Neural cell (in vitro differentiated cells): ENCODE measurements at regions not wholly inside any gene's neighbourhood (a gene's known extent, or its start where the extent isn't known, plus 50 kb on each side); places are given as distances from the start of the nearest gene placed in this dataset.

Experiments used
- H2AFZ ChIP-seq: fragments of 200-600, 300-800 bp; sonication (generic), shearing (Covaris generic); 2 replicates; pipeline ENCODE4 v1.6.0; 2014; ENCODE audit warnings: low read depth, mild to moderate bottlenecking, antibody characterized with exemption, low read length, moderate library complexity
- H3F3A ChIP-seq: fragments of 200-600 bp; shearing (Covaris generic); 2 replicates; pipeline ENCODE4 v1.6.1; 2016; ENCODE audit warnings: mild to moderate bottlenecking, moderate library complexity, mixed read lengths, antibody characterized with exemption, low read length; ENCODE audit not compliant: insufficient read depth, poor library complexity, severe bottlenecking
- H3K27ac ChIP-seq: fragments of 200-600, 300-800 bp; sonication (generic), shearing (Covaris generic); 2 replicates; pipeline ENCODE4 v1.5.1; 2014; ENCODE audit warnings: mild to moderate bottlenecking, low read length, moderate library complexity
- H3K27me3 ChIP-seq: fragments of 300-800, 200-600 bp; sonication (generic), shearing (Covaris generic); 2 replicates; pipeline ENCODE4 v1.6.0; 2014; ENCODE audit warnings: mild to moderate bottlenecking, low read depth, low read length, moderate library complexity; ENCODE audit not compliant: insufficient read depth
- H3K36me3 ChIP-seq: fragments of 300-800, 200-600 bp; sonication (generic), shearing (Covaris generic); 2 replicates; pipeline ENCODE4 v1.5.1; 2014; ENCODE audit warnings: mild to moderate bottlenecking, antibody characterized with exemption, low read length, moderate library complexity; ENCODE audit not compliant: insufficient read depth
- H3K4me2 ChIP-seq: fragments of 300-800, 200-600 bp; sonication (generic), shearing (Covaris generic); 2 replicates; pipeline ENCODE4 v1.6.0; 2014; ENCODE audit warnings: mild to moderate bottlenecking, low read length
- H3K4me3 ChIP-seq: fragments of 300-800, 200-600 bp; sonication (generic), shearing (Covaris generic); 2 replicates; pipeline ENCODE4 v1.5.1; 2014; ENCODE audit warnings: mild to moderate bottlenecking, low read length, moderate library complexity
- H3K79me2 ChIP-seq: fragments of 200-600 bp; shearing (Covaris generic); replicated peaks from 2 replicates; pipeline ENCODE4 v1.6.0; 2014; ENCODE audit warnings: mild to moderate bottlenecking, low read length, moderate library complexity; ENCODE audit not compliant: insufficient read depth
- H3K9ac ChIP-seq: fragments of 300-800, 200-600 bp; sonication (generic), shearing (Covaris generic); 2 replicates; pipeline ENCODE4 v1.6.1; 2016; ENCODE audit warnings: mild to moderate bottlenecking, low read length, mixed read lengths
- H3K9me2 ChIP-seq: fragments of 200-600 bp; shearing (Covaris generic); 2 replicates; pipeline ENCODE4 v1.6.1; 2016; ENCODE audit warnings: mild to moderate bottlenecking, low read length, mixed read lengths; ENCODE audit not compliant: insufficient read depth
- H3K9me3 ChIP-seq: fragments of 200-600, 300-800 bp; sonication (generic), shearing (Covaris generic); 2 replicates; pipeline ENCODE4 v1.6.1; 2016; ENCODE audit warnings: mild to moderate bottlenecking, mixed run types, low read length, moderate library complexity, mixed read lengths
- H4K20me1 ChIP-seq: fragments of 200-600 bp; shearing (Covaris generic); 2 replicates; pipeline ENCODE4 v1.6.1; 2016; ENCODE audit warnings: mild to moderate bottlenecking, mixed run types; ENCODE audit not compliant: insufficient read depth
- EP300 ChIP-seq: fragments of 450-650 bp; conservative IDR thresholded peaks from 2 replicates; pipeline ENCODE4 v1.6.1; 2014; ENCODE audit warnings: antibody characterized with exemption, mild to moderate bottlenecking, moderate library complexity; ENCODE audit not compliant: poor library complexity, severe bottlenecking
- EZH2 ChIP-seq: fragments of 200-600, 300-800 bp; shearing (Covaris generic), sonication (generic); IDR thresholded peaks from 2 replicates; pipeline ENCODE4 v1.6.1; 2014; ENCODE audit warnings: antibody characterized with exemption, low read length, borderline replicate concordance, mild to moderate bottlenecking; ENCODE audit not compliant: insufficient read depth, poor library complexity, severe bottlenecking
- MXI1 ChIP-seq: fragments of 450-650 bp; conservative IDR thresholded peaks from 2 replicates; pipeline ENCODE4 v1.6.1; 2014; ENCODE audit warnings: antibody characterized with exemption, mild to moderate bottlenecking; ENCODE audit not compliant: poor library complexity, severe bottlenecking
- POLR2AphosphoS5 ChIP-seq: IDR thresholded peaks from 2 replicates; pipeline ENCODE4 v1.6.1; 2012
- RAD21 ChIP-seq: fragments of 450-650 bp; conservative IDR thresholded peaks from 2 replicates; pipeline ENCODE4 v1.6.1; 2014; ENCODE audit warnings: antibody characterized with exemption, mild to moderate bottlenecking, moderate library complexity
- SMC3 ChIP-seq: fragments of 450-650 bp; conservative IDR thresholded peaks from 2 replicates; pipeline ENCODE4 v1.6.1; 2014; ENCODE audit warnings: antibody characterized with exemption, mild to moderate bottlenecking, moderate library complexity; ENCODE audit not compliant: poor library complexity
- TAF1 ChIP-seq: IDR thresholded peaks from 2 replicates; pipeline ENCODE4 v1.6.1; 2012; ENCODE audit warnings: low read depth
- TF ChIP-seq, protein P1 (sequence below): fragments of 450-650 bp; IDR thresholded peaks from 2 replicates; pipeline ENCODE4 v1.5.1; 2014; ENCODE audit warnings: antibody characterized with exemption, mild to moderate bottlenecking, moderate library complexity; ENCODE audit not compliant: poor library complexity, severe bottlenecking
- TF ChIP-seq, protein P2 (sequence below): IDR thresholded peaks from 2 replicates; pipeline ENCODE4 v1.6.1; 2012; ENCODE audit warnings: borderline replicate concordance

DNA sequence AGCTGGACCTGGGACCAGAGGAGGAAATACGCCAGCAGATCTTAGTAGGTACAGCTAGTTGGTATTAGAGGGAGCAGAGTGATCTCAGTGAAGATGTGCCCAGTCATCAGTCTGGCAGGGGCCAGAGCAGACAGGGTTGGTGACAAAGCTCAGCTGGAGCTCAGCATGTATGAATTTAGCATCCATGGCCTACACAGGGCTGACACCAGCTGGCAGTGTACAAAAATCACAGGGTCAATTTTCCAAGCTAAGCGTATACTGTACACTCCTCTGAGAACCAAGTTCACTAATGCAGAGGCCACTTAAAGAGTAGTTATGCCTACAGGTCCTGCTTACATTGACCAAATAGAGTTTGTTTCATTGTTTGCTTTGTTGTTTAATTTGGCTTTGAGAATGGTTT, 146.6 kb downstream of the SLC24A2 start:
- H3K36me3 ChIP-seq: no peaks in the 10 kb centered on the region
- H3K9ac ChIP-seq: no peak overlapping the region
- no peaks in the 10 kb centered on the region for H4K20me1 ChIP-seq
- peaks cover 3% of the 10 kb centered on the region for H3F3A ChIP-seq
- H2AFZ ChIP-seq: no peak overlapping the region
- H3K27me3 ChIP-seq: no peaks in the 10 kb centered on the region
- no peak overlapping the region for H3K4me3 ChIP-seq
- no peak overlapping the region for H3K4me2 ChIP-seq
- no peaks in the 10 kb centered on the region for H3K9me2 ChIP-seq
- H3K79me2 ChIP-seq: no peaks in the 10 kb centered on the region
- H3K27ac ChIP-seq: no peak overlapping the region
- no peak for TF ChIP-seq RAD21
- H3K9me3 ChIP-seq: no peaks in the 10 kb centered on the region

DNA sequence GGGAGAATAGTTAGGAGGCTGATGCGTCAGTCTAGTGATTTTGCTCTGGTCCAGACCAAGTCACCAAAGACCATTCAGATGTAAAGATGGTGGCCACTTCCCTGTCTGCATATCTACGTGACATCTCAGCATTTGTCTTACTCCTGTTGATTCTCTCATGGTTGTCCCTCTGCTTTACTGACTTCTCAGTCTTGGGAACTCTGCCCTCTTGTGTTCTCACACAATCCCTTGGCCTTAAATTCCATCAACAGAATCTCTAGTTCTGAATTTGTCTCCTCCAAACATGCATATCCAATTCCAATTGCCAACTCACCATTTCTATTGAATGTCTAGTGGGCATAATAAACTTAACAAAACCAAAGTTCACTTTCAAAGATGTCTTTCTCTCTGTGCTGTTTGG, 147.8 kb downstream of the SLC24A2 start:
- Histone ChIP-seq H3K36me3 (no peaks in the 10 kb centered on the region), H2AFZ (no peak overlapping the region), H3K27ac (no peak overlapping the region), H3K27me3 (no peaks in the 10 kb centered on the region), H3K9me2 (no peaks in the 10 kb centered on the region), H3F3A (peaks cover 3% of the 10 kb centered on the region), H3K4me3 (no peak overlapping the region), H3K4me2 (no peak overlapping the region), H3K79me2 (no peaks in the 10 kb centered on the region), H3K9me3 (no peaks in the 10 kb centered on the region), H4K20me1 (no peaks in the 10 kb centered on the region), H3K9ac (no peak overlapping the region)
- no peak for TF ChIP-seq SMC3
- TF ChIP-seq, protein P1, sequence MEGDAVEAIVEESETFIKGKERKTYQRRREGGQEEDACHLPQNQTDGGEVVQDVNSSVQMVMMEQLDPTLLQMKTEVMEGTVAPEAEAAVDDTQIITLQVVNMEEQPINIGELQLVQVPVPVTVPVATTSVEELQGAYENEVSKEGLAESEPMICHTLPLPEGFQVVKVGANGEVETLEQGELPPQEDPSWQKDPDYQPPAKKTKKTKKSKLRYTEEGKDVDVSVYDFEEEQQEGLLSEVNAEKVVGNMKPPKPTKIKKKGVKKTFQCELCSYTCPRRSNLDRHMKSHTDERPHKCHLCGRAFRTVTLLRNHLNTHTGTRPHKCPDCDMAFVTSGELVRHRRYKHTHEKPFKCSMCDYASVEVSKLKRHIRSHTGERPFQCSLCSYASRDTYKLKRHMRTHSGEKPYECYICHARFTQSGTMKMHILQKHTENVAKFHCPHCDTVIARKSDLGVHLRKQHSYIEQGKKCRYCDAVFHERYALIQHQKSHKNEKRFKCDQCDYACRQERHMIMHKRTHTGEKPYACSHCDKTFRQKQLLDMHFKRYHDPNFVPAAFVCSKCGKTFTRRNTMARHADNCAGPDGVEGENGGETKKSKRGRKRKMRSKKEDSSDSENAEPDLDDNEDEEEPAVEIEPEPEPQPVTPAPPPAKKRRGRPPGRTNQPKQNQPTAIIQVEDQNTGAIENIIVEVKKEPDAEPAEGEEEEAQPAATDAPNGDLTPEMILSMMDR: no peak
- TF ChIP-seq EZH2: no peak
- no peak for TF ChIP-seq TAF1
- TF ChIP-seq EP300: no peak
- TF ChIP-seq MXI1: no peak
- no peak for TF ChIP-seq POLR2AphosphoS5
- TF ChIP-seq, protein P2, sequence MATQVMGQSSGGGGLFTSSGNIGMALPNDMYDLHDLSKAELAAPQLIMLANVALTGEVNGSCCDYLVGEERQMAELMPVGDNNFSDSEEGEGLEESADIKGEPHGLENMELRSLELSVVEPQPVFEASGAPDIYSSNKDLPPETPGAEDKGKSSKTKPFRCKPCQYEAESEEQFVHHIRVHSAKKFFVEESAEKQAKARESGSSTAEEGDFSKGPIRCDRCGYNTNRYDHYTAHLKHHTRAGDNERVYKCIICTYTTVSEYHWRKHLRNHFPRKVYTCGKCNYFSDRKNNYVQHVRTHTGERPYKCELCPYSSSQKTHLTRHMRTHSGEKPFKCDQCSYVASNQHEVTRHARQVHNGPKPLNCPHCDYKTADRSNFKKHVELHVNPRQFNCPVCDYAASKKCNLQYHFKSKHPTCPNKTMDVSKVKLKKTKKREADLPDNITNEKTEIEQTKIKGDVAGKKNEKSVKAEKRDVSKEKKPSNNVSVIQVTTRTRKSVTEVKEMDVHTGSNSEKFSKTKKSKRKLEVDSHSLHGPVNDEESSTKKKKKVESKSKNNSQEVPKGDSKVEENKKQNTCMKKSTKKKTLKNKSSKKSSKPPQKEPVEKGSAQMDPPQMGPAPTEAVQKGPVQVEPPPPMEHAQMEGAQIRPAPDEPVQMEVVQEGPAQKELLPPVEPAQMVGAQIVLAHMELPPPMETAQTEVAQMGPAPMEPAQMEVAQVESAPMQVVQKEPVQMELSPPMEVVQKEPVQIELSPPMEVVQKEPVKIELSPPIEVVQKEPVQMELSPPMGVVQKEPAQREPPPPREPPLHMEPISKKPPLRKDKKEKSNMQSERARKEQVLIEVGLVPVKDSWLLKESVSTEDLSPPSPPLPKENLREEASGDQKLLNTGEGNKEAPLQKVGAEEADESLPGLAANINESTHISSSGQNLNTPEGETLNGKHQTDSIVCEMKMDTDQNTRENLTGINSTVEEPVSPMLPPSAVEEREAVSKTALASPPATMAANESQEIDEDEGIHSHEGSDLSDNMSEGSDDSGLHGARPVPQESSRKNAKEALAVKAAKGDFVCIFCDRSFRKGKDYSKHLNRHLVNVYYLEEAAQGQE: no peak
- no peak for TF ChIP-seq RAD21

DNA sequence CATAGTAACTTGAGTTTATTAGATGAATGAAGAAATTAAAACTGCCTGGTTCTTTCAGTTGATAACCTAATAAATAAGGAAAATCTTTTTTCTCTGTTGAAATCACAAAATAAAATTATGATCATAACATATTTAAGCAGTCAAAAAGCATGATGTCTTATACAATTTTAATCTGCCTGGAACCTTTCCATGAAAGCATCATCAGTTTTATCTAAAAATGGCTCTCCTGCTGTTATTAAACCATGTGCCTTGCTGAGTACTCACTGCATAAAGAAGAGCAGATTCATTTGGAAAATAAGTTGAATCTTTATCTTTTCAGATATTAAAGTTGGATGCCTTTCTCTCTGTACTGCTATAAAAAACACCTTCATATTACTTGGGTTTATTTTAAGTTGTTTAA, 148.8 kb downstream of the SLC24A2 start:
- H3K79me2 ChIP-seq: no peaks in the 10 kb centered on the region
- no peak overlapping the region for H3K9ac ChIP-seq
- no peaks in the 10 kb centered on the region for H3K36me3 ChIP-seq
- TF ChIP-seq RAD21 (no peak), MXI1 (no peak), EP300 (no peak), POLR2AphosphoS5 (no peak), TAF1 (no peak)
- TF ChIP-seq, protein P1: no peak
- no peak overlapping the region for H3K27ac ChIP-seq
- H4K20me1 ChIP-seq: no peaks in the 10 kb centered on the region
- H3K27me3 ChIP-seq: no peaks in the 10 kb centered on the region
- no peak overlapping the region for H3K4me2 ChIP-seq
- no peak overlapping the region for H2AFZ ChIP-seq
- no peaks in the 10 kb centered on the region for H3F3A ChIP-seq
- no peaks in the 10 kb centered on the region for H3K9me2 ChIP-seq
- no peaks in the 10 kb centered on the region for H3K9me3 ChIP-seq
- H3K4me3 ChIP-seq: no peak overlapping the region
